Upper lobe of right lung (tissue), 1 donor: ENCODE measurements at regions not wholly inside any gene's neighbourhood (a gene's known extent, or its start where the extent isn't known, plus 50 kb on each side); places are given as distances from the start of the nearest gene placed in this dataset.
"Not testable (repeated sequence)": the region's sequence is repeated elsewhere in the genome, so short reads cannot be mapped to it uniquely, and the experiment has no call there.

Experiments used
- ATAC-seq: fragments of 200-7000 bp; cut with Tn5 transposase; one replicate; pipeline ENCODE4 v1.9.1; 2020; ENCODE audit warnings: mild to moderate bottlenecking, moderate library complexity
- DNase-seq: peaks from one replicate; pipeline ENCODE4 v3.0.0-alpha.2; 2020
- H3K27ac ChIP-seq: fragments of 200-600 bp; one replicate; pipeline ENCODE4 v1.8.0; 2022
- H3K27me3 ChIP-seq: fragments of 200-600 bp; one replicate; pipeline ENCODE4 v1.8.0; 2022; ENCODE audit warnings: mild to moderate bottlenecking
- H3K36me3 ChIP-seq: fragments of 200-600 bp; one replicate; pipeline ENCODE4 v1.8.0; 2022
- H3K4me1 ChIP-seq: fragments of 200-600 bp; one replicate; pipeline ENCODE4 v1.8.0; 2022
- H3K4me3 ChIP-seq: fragments of 200-600 bp; one replicate; pipeline ENCODE4 v1.8.0; 2022; ENCODE audit warnings: mild to moderate bottlenecking
- H3K9me3 ChIP-seq: fragments of 200-600 bp; one replicate; pipeline ENCODE4 v1.8.0; 2022
- CTCF ChIP-seq: fragments of 200-600 bp; IDR thresholded peaks from one replicate; pipeline ENCODE4 v1.8.0; 2022; ENCODE audit warnings: antibody characterized with exemption
- intact Hi-C: fragments of 100-400 bp; cut with DNase I; formaldehyde crosslinking; loops from one replicate; pipeline ENCODE4 v1.11.0; 2022
- donor health status: DM: no; HTN: yes; CAD: no; lungs with severe emphysema.

DNA sequence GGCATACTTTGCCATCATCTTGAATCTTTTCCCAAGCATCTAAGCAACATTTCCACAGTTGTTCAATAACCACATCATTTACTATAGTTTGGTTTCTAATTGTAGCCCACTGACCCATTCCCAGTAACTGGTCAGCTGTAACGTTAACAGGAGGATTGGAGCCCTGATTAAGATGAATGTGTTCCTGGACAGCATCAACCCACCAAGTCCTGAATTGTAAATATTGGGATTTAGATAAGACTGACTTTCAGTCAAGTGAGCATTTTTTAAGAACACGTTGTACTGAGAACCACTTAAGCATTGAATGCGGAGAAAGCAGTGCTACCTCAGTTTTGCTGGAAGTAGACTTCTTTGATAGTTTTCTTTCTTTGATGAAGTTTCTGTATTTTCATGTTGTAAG lies 53.3 kb upstream of the ARL4D start:
- DNase-seq, intact Hi-C loops: not testable (repeated sequence)

GRCh38 chr17:43344685-43345084 lies 54.1 kb upstream of the ARL4D start:
- Histone ChIP-seq H3K9me3 (peaks cover 21% of the 10 kb centered on the region), H3K4me3 (no peak overlapping the region), H3K36me3 (no peaks in the 10 kb centered on the region), H3K27me3 (no peaks in the 10 kb centered on the region), H3K4me1 (no peaks in the 10 kb centered on the region), H3K27ac (no peak overlapping the region)
- intact Hi-C loops = no loop called here
- ATAC-seq (no peak), DNase-seq (no peak)
- no peak for TF ChIP-seq CTCF

More for the DNA sequence above, 53.3 kb upstream of the ARL4D start:
- not testable (repeated sequence) for H3K4me1 ChIP-seq, H3K36me3 ChIP-seq, ATAC-seq, H3K27ac ChIP-seq, H3K4me3 ChIP-seq, H3K27me3 ChIP-seq
- peaks cover 21% of the 10 kb centered on the region for H3K9me3 ChIP-seq

GRCh38 chr17:43342589-43342890 lies 56.3 kb upstream of the ARL4D start:
- H3K36me3 ChIP-seq = no peaks in the 10 kb centered on the region
- no peak for TF ChIP-seq CTCF
- intact Hi-C loops = no loop called here
- no peaks in the 10 kb centered on the region for H3K4me1 ChIP-seq
- no peak overlapping the region for H3K4me3 ChIP-seq
- no peak overlapping the region for H3K27ac ChIP-seq
- ATAC-seq (no peak), DNase-seq (no peak)
- H3K27me3 ChIP-seq = no peaks in the 10 kb centered on the region
- H3K9me3 ChIP-seq = peaks cover 3% of the 10 kb centered on the region

DNA sequence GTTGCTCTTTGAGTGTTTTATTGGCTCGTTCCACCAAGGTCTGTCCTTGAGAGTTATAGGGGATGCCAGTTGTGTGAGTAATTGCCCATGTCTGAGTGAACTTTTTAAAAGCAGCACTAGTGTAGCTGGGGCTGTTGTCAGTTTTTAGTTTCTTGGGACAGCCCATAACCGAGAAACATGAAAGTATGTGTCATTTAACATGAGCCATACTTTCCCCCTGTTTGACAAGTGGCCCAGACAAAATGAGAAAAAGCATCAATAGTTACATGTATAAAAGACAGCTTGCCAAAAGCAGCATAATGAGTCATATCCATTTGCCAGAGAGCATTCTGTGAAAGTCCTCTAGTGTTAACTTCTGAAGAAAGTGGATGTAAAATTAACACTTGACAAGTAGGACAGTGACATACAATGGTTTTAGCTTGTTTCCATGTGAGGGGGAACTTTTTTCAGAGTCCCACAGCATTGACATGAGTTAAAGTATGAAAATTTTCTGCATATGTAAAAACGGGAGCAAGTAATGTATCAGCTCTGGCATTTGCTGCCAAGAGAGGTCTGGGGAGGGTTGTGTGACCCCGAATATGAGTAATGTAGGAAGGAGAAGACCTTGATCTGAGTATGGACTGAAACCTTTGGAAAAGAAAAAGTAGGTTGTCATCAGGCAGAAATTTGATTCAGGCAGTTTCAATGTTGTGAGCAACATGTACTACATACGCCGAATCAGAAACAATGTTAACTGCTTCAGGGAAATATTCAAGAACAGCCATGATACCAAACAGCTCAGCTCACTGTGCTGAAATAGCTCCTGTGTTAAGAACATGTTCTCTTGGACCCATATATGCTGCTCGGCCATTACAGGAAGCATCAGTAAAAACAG lies 56.8 kb upstream of the ARL4D start:
- H3K4me1 ChIP-seq = no peaks in the 10 kb centered on the region
- no peak for ATAC-seq
- H3K9me3 ChIP-seq = no peaks in the 10 kb centered on the region
- H3K27me3 ChIP-seq = no peaks in the 10 kb centered on the region
- no peaks in the 10 kb centered on the region for H3K36me3 ChIP-seq
- no peak for TF ChIP-seq CTCF
- no peak overlapping the region for H3K27ac ChIP-seq
- DNase-seq = no peak
- no peak overlapping the region for H3K4me3 ChIP-seq
- intact Hi-C loops = no loop called here

DNA sequence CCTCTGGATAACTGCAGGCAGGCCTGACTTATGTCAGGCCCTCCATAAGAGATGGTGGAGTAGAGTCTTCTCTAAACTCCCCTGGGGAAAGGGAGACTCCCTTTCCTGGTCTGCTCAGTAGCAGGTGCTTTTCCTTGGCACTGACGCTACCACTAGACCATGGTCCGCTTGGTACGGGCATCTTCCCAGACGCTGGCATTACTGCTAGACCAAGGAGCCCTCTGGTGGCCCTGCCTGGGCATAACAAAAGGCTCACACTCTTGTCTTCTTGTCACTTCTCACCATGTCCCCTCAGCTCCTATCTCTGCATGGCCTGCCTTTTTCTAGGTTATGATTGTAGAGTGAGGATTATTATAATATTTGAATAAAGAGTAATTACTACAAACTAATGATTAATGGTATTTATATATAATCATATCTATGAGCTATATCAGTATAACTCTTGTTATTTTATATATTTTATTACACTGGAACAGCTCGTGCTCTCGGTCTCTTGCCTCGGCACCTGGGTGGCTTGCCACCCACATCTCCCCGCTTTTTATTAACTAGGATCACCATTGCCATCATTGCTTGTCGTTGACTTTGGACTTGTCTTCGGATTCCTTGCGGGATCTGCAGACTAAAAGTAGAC lies 59.8 kb upstream of the ARL4D start:
- peak; percentile 85 for DNase-seq
- Histone ChIP-seq H3K4me3 (no peak overlapping the region), H3K36me3 (no peaks in the 10 kb centered on the region), H3K9me3 (no peaks in the 10 kb centered on the region), H3K4me1 (peaks cover 8% of the 10 kb centered on the region), H3K27ac (no peak overlapping the region), H3K27me3 (no peaks in the 10 kb centered on the region)
- peak; percentile 49 for ATAC-seq
- intact Hi-C loops = no loop called here
- TF ChIP-seq CTCF = peak; percentile 83

GRCh38 chr17:43337684-43338428 lies 60.9 kb upstream of the ARL4D start:
- H3K4me1 ChIP-seq = peaks cover 12% of the 10 kb centered on the region
- no peak for ATAC-seq
- no peak overlapping the region for H3K4me3 ChIP-seq
- intact Hi-C loops = no loop called here
- H3K9me3 ChIP-seq = no peaks in the 10 kb centered on the region
- no peak for DNase-seq
- H3K27ac ChIP-seq = no peak overlapping the region
- no peaks in the 10 kb centered on the region for H3K36me3 ChIP-seq
- no peaks in the 10 kb centered on the region for H3K27me3 ChIP-seq
- no peak for TF ChIP-seq CTCF
